ENCODE measurements at regions not wholly inside any gene's neighbourhood (a gene's known extent, or its start where the extent isn't known, plus 50 kb on each side); places are given as distances from the start of the nearest gene placed in this dataset.
A peak's percentile ranks its signal among the peaks of the same experiment; 100 is the strongest.

DNA sequence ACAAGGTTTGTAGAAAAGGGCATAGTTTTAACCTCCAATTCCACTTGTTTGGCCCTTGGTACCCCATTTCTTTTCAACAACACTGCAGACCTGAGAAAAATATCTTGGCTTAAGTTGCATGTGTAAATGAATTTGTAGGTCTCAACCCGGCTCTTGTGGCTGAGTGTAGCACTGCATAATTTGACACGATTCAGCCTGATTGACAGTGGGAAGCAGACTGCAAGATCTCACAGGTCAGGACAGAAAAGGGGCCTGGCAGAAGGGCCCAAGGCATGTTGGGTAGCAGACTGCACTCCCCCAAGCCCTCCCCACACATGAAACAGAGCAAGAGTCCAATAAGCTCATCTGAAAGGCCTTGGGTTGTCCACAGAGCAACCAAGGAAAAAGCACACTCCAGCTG is 169.7 kb upstream of the SMARCA2 start:
- Histone ChIP-seq H3K27me3 (no peaks in the 10 kb centered on the region), H3K4me3 (no peak overlapping the region), H3K9me3 (no peaks in the 10 kb centered on the region), H3K4me1 (no peaks in the 10 kb centered on the region), H3K36me3 (no peaks in the 10 kb centered on the region), H3K27ac (no peak overlapping the region)
- intact Hi-C loops (cut with DNase I; ENCODE audit: low total_unique reads) = no loop called here
- TF ChIP-seq POLR2A (IDR thresholded peaks at IDR 0.05) (no peak), POLR2AphosphoS5 (IDR thresholded peaks at IDR 0.05) (no peak)
- TF ChIP-seq, protein P1, sequence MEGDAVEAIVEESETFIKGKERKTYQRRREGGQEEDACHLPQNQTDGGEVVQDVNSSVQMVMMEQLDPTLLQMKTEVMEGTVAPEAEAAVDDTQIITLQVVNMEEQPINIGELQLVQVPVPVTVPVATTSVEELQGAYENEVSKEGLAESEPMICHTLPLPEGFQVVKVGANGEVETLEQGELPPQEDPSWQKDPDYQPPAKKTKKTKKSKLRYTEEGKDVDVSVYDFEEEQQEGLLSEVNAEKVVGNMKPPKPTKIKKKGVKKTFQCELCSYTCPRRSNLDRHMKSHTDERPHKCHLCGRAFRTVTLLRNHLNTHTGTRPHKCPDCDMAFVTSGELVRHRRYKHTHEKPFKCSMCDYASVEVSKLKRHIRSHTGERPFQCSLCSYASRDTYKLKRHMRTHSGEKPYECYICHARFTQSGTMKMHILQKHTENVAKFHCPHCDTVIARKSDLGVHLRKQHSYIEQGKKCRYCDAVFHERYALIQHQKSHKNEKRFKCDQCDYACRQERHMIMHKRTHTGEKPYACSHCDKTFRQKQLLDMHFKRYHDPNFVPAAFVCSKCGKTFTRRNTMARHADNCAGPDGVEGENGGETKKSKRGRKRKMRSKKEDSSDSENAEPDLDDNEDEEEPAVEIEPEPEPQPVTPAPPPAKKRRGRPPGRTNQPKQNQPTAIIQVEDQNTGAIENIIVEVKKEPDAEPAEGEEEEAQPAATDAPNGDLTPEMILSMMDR (IDR thresholded peaks at IDR 0.05) = no peak
- DNase-seq (ENCODE audit: low spot score in 2 of 2) = no peak

GRCh38 chr9:1855726-1856125 is 159.4 kb upstream of the SMARCA2 start:
- no peaks in the 10 kb centered on the region for H3K4me1 ChIP-seq
- intact Hi-C loops (cut with DNase I; ENCODE audit: low total_unique reads) = no loop called here
- peaks cover 0 to 3% of the 10 kb centered on the region in 2 donors for H3K9me3 ChIP-seq
- H3K27ac ChIP-seq = no peak overlapping the region
- DNase-seq (ENCODE audit: low spot score in 2 of 2) = no peak
- H3K36me3 ChIP-seq = no peaks in the 10 kb centered on the region
- no peak overlapping the region for H3K4me3 ChIP-seq
- no peaks in the 10 kb centered on the region for H3K27me3 ChIP-seq
- TF ChIP-seq POLR2A (IDR thresholded peaks at IDR 0.05) = no peak
- TF ChIP-seq POLR2AphosphoS5 (IDR thresholded peaks at IDR 0.05) = no peak
- TF ChIP-seq, protein P1 (IDR thresholded peaks at IDR 0.05) = no peak

GRCh38 chr9:1857808-1858207 is 157.3 kb upstream of the SMARCA2 start:
- Histone ChIP-seq H3K4me1 (no peaks in the 10 kb centered on the region), H3K27me3 (no peaks in the 10 kb centered on the region), H3K4me3 (no peak overlapping the region), H3K9me3 (peaks cover 0 to 10% of the 10 kb centered on the region in 2 donors), H3K27ac (no peak overlapping the region), H3K36me3 (no peaks in the 10 kb centered on the region)
- intact Hi-C loops (cut with DNase I; ENCODE audit: low total_unique reads) = no loop called here
- TF ChIP-seq POLR2A (IDR thresholded peaks at IDR 0.05) (no peak), POLR2AphosphoS5 (IDR thresholded peaks at IDR 0.05) (no peak)
- TF ChIP-seq, protein P1 (IDR thresholded peaks at IDR 0.05) = no peak
- DNase-seq (ENCODE audit: low spot score in 2 of 2) = no peak

GRCh38 chr9:1869843-1870242 is 145.3 kb upstream of the SMARCA2 start:
- H3K4me3 ChIP-seq = no peak overlapping the region
- TF ChIP-seq POLR2AphosphoS5 (IDR thresholded peaks at IDR 0.05) (no peak), POLR2A (IDR thresholded peaks at IDR 0.05) (no peak)
- TF ChIP-seq, protein P1 (IDR thresholded peaks at IDR 0.05) = peak in 1 of 3 donors; percentile 39
- no peaks in the 10 kb centered on the region for H3K27me3 ChIP-seq
- H3K4me1 ChIP-seq = no peaks in the 10 kb centered on the region
- DNase-seq (ENCODE audit: low spot score in 2 of 2) = no peak
- H3K27ac ChIP-seq = no peak overlapping the region
- no peaks in the 10 kb centered on the region for H3K36me3 ChIP-seq
- intact Hi-C loops (cut with DNase I; ENCODE audit: low total_unique reads) = no loop called here
- H3K9me3 ChIP-seq = no peaks in the 10 kb centered on the region

GRCh38 chr9:1870915-1871314 is 144.2 kb upstream of the SMARCA2 start:
- Histone ChIP-seq H3K4me3 (no peak overlapping the region), H3K4me1 (no peaks in the 10 kb centered on the region), H3K9me3 (no peaks in the 10 kb centered on the region), H3K27me3 (no peaks in the 10 kb centered on the region), H3K27ac (no peak overlapping the region), H3K36me3 (no peaks in the 10 kb centered on the region)
- intact Hi-C loops (cut with DNase I; ENCODE audit: low total_unique reads) = no loop called here
- no peak for TF ChIP-seq POLR2A (IDR thresholded peaks at IDR 0.05)
- TF ChIP-seq POLR2AphosphoS5 (IDR thresholded peaks at IDR 0.05) = no peak
- TF ChIP-seq, protein P1 (IDR thresholded peaks at IDR 0.05) = no peak
- no peak for DNase-seq (ENCODE audit: low spot score in 2 of 2)
